Prostate gland (tissue), 2 donors: ENCODE measurements at regions not wholly inside any gene's neighbourhood (a gene's known extent, or its start where the extent isn't known, plus 50 kb on each side); places are given as distances from the start of the nearest gene placed in this dataset.

Experiments
- DNase-seq: peaks from one replicate; pipeline ENCODE4 v3.0.0-alpha.2; 2019; ENCODE audit warnings: low spot score
- H3K27ac ChIP-seq, 2 donors: fragments of 200-600 bp; sonication (generic); 2 replicates each; pipeline ENCODE4 v1.5.1; 2017 to 2019
- H3K27me3 ChIP-seq: fragments of 200-600 bp; sonication (generic); replicated peaks from 2 replicates; pipeline ENCODE4 v1.5.1; 2019; ENCODE audit not compliant: insufficient read depth
- H3K36me3 ChIP-seq, 2 donors: fragments of 200-600 bp; sonication (generic); 1 replicate in 1 of 2; 2 replicates in 1 of 2; pipeline versions ENCODE4 v1.5.1 to v1.8.1; 2017 to 2019
- H3K4me1 ChIP-seq: fragments of 200-600 bp; sonication (generic); replicated peaks from 2 replicates; pipeline ENCODE4 v1.5.1; 2019
- H3K4me3 ChIP-seq, 2 donors: fragments of 200-600 bp; sonication (generic); 2 replicates each; pipeline ENCODE4 v1.5.1; 2017 to 2019
- H3K9me3 ChIP-seq: fragments of 200-600 bp; sonication (generic); 2 replicates; pipeline ENCODE4 v1.5.1; 2017
- CTCF ChIP-seq, 4 experiments: fragments of 200-600 bp in 2 of 4; fragments of 450-650 bp in 2 of 4; sonication (generic) in 2 of 4; IDR thresholded peaks; 1 replicate in 3 of 4; 2 replicates in 1 of 4; pipeline ENCODE4 v1.5.1; 2016 to 2019; ENCODE audit warnings: antibody characterized with exemption in 4 of 4, mild to moderate bottlenecking in 2 of 4, moderate library complexity in 2 of 4
- POLR2A ChIP-seq: fragments of 450-650 bp; IDR thresholded peaks from one replicate; pipeline ENCODE4 v1.6.1; 2016; ENCODE audit warnings: antibody characterized with exemption, mild to moderate bottlenecking
- POLR2AphosphoS5 ChIP-seq: sonication (generic); formaldehyde crosslinking; IDR thresholded peaks from one replicate; pipeline ENCODE4 v1.6.1; 2017; ENCODE audit warnings: antibody characterized with exemption
- WGBS: methylation state at CpG from one replicate; pipeline ENCODE4 v1.1.5; 2018; 5-methylcytosine and 5-hydroxymethylcytosine counted together
- intact Hi-C: fragments of 100-400 bp; cut with DNase I; formaldehyde crosslinking; loops from one replicate; pipeline ENCODE4 v1.14.2; 2022

- Histone ChIP-seq H3K27ac (no peak overlapping the region), H3K4me3 (no peak overlapping the region), H3K27me3 (no peaks in the 10 kb centered on the region), H3K4me1 (no peaks in the 10 kb centered on the region), H3K36me3 (no peaks in the 10 kb centered on the region), H3K9me3 (no peaks in the 10 kb centered on the region)
- intact Hi-C loops, result no loop called here
- no peak for DNase-seq
- WGBS, result 76% methylated on average over 1 of the region's 1 CpG
- TF ChIP-seq POLR2AphosphoS5, result no peak
Observed at GRCh38 chr5:18105449-18105848, 471.2 kb downstream of the TAF11L14 start.

- Histone ChIP-seq H3K27me3 (no peaks in the 10 kb centered on the region), H3K4me1 (no peaks in the 10 kb centered on the region), H3K27ac (no peak overlapping the region), H3K36me3 (no peaks in the 10 kb centered on the region), H3K4me3 (no peak overlapping the region), H3K9me3 (no peaks in the 10 kb centered on the region)
- WGBS, result 75% methylated on average over 5 of the region's 5 CpGs
- intact Hi-C loops, result no loop called here
- DNase-seq, result no peak
- TF ChIP-seq CTCF (IDR thresholded peaks at IDR 0.05) (no peak), POLR2A (no peak), POLR2AphosphoS5 (no peak)
Observed at GRCh38 chr5:18111906-18112465, 477.7 kb downstream of the TAF11L14 start.

GRCh38 chr5:18113721-18114120 is 479.5 kb downstream of the TAF11L14 start:
- Histone ChIP-seq H3K9me3 (no peaks in the 10 kb centered on the region), H3K4me3 (no peak overlapping the region), H3K36me3 (no peaks in the 10 kb centered on the region), H3K27me3 (no peaks in the 10 kb centered on the region), H3K27ac (no peak overlapping the region), H3K4me1 (no peaks in the 10 kb centered on the region)
- TF ChIP-seq POLR2A, result no peak
- no peak for TF ChIP-seq POLR2AphosphoS5
- peak in 1 of 4 experiments; percentile 37 for TF ChIP-seq CTCF (IDR thresholded peaks at IDR 0.05)
- DNase-seq, result no peak
- intact Hi-C loops, result no loop called here
- 82% methylated on average over 3 of the region's 3 CpGs for WGBS

- H3K36me3 ChIP-seq, result no peaks in the 10 kb centered on the region
- no peaks in the 10 kb centered on the region for H3K27me3 ChIP-seq
- H3K9me3 ChIP-seq, result no peaks in the 10 kb centered on the region
- intact Hi-C loops, result no loop called here
- no peak overlapping the region for H3K4me3 ChIP-seq
- TF ChIP-seq POLR2A (no peak), POLR2AphosphoS5 (no peak), CTCF (IDR thresholded peaks at IDR 0.05) (no peak)
- DNase-seq, result no peak
- H3K4me1 ChIP-seq, result no peaks in the 10 kb centered on the region
- no peak overlapping the region for H3K27ac ChIP-seq
- 45% methylated on average over 6 of the region's 6 CpGs for WGBS
Observed at GRCh38 chr5:18114151-18114757, 480.0 kb downstream of the TAF11L14 start.

- TF ChIP-seq POLR2AphosphoS5 (no peak), POLR2A (no peak), CTCF (IDR thresholded peaks at IDR 0.05) (no peak)
- intact Hi-C loops, result no loop called here
- no peaks in the 10 kb centered on the region for H3K4me1 ChIP-seq
- H3K27me3 ChIP-seq, result no peaks in the 10 kb centered on the region
- H3K4me3 ChIP-seq, result no peak overlapping the region
- H3K27ac ChIP-seq, result no peak overlapping the region
- DNase-seq, result no peak
- no peaks in the 10 kb centered on the region for H3K36me3 ChIP-seq
- H3K9me3 ChIP-seq, result no peaks in the 10 kb centered on the region
- WGBS, result 85% methylated on average over 2 of the region's 2 CpGs
Observed at GRCh38 chr5:18117968-18118367, 483.7 kb downstream of the TAF11L14 start.
